Renal cortical epithelial cell (primary cell): ENCODE measurements at regions not wholly inside any gene's neighbourhood (a gene's known extent, or its start where the extent isn't known, plus 50 kb on each side); places are given as distances from the start of the nearest gene placed in this dataset.
"Not testable (repeated sequence)": the region's sequence is repeated elsewhere in the genome, so short reads cannot be mapped to it uniquely, and the experiment has no call there.

Experiments
- DNase-seq: peaks from one replicate; pipeline ENCODE4 v3.0.0-alpha.2; 2011; ENCODE audit warnings: low read depth

DNA sequence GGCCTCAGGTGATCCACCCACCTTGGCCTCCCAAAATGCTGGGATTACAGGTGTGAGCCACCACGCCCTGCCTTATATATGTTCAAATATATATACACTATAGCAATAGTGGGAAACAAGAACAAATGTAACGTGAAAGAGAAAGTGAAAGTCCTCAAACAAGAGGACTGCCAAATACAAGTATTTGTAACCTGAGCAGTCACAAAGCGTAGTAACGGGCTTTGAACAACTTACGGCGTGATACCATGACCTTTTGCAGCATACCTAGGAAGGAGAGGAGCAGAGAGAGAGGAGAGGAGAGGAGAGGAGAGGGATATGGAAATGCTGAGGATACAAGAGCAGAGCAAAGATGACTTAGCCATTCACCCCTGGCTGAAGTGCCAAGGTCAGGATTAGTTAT, 113.8 kb upstream of the RGPD4 start:
- DNase-seq, result peak; percentile 72

DNA sequence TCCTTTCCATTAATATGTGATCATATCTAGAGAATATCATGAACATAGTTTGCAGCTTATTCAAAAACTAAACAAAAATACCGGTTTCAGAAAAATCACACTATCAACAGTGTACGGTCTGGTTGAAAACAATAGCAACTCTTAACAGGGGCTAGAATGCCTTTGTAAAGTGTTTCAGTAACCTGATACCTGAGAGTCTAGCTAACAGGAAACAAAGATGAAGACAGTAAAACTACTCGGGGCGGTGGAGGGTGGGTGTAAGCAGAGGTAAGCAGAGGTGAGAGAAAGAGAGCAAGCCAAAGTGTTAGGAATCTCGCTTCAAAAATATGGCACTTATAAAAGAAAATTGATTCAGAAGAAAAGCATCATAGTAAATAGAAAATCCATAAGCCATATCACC, 109.0 kb upstream of the RGPD4 start:
- DNase-seq, result no peak

DNA sequence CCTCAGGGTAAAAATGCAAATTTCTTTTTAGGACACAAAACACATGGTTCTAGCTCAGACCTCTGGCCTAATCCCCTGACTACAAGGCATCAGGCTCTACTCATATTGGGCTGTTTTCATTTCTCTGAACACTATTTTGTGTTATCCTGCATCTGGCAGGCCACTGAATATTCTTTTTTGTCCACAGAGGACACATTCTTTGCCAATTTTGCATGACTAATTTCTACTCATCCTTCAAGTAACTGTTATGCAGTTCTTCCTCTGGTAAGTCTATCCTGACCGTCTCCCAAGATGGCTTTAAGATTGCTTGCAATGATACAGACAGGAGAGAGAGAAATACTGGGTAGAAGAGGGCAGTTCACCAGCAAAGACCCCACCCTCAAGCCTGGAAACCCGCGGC, 107.6 kb upstream of the RGPD4 start:
- no peak for DNase-seq

DNA sequence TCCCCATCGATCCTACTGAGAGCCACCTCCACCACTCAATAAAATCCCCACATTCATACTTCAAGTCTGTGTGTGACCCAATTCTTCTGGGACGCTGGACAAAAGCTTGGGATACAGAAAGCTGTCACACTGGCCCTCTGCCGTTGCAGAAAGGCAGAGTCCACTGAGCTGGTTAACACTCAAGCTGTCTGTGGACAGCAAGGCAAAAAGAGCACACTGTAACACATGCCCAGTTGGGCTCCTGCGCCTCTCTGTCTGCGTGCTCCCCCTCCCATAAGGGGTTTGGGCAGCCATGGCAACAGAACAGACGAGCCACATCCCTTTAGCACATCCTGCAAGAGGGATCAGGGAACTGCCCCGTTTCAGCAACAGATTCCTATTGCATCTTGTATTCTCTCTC, 106.9 kb upstream of the RGPD4 start:
- DNase-seq, result no peak

- peak; percentile 95 for DNase-seq
These were observed 105.5 kb upstream of the RGPD4 start for GRCh38 chr2:107721178-107721577.

DNA sequence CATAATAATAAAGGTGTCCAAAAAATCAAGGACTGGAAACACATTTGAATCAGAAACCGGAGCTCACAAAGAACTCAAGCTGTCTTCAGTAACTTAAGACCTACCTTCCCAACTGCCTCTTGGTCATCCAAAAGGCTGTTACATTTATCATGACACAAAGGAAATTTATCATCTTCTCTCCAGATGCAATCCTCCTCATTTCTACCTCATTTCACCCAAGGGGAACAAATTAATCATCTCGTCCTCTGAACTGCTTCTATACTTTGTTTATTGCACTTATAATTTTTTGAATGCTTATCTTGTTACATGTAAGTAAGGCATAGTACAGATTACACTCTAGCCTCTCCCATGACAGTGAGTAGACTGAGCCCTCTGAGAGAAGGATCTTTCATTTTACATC, 105.1 kb upstream of the RGPD4 start:
- DNase-seq, result no peak

DNA sequence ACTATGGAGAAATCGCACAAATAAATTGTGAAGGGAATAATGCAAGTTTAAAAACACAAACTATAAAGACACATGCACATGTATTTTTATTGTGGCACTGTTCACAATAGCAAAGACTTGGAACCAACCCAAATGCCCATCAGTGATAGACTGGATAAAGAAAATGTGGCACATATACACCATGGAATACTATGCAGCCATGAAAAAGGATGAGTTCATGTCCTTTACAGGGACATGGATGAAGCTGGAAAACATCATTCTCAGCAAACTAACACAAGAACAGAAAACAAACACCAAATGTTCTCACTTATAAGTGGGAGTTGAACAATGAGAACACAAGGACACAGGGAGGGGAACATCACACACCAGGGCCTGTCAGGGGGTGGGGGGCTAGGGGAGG, 100.9 kb upstream of the RGPD4 start:
- not testable (repeated sequence) for DNase-seq

GRCh38 chr2:107727318-107727717, 99.4 kb upstream of the RGPD4 start:
- DNase-seq, result no peak

GRCh38 chr2:107728586-107728985, 98.1 kb upstream of the RGPD4 start:
- peak; percentile 82 for DNase-seq

DNA sequence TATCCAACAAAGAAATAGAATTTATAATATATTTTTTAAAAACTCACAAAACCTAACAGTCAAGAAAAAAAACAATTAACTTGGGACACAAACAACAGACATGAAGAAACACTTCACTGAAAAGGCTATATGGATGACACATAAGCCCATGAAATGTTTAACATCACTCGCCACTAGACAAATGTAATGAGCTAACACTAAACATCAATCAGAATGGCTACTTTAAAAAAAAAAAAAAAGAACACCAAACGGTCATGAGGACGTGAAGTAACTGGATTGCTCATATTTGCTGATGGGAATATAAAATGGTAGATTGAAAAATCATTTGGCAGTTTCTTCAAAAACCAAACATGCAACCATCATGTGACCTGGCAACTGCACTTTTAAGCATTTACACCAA, 97.3 kb upstream of the RGPD4 start:
- no peak for DNase-seq

GRCh38 chr2:107730898-107731297, 95.8 kb upstream of the RGPD4 start:
- peak; percentile 72 for DNase-seq

DNA sequence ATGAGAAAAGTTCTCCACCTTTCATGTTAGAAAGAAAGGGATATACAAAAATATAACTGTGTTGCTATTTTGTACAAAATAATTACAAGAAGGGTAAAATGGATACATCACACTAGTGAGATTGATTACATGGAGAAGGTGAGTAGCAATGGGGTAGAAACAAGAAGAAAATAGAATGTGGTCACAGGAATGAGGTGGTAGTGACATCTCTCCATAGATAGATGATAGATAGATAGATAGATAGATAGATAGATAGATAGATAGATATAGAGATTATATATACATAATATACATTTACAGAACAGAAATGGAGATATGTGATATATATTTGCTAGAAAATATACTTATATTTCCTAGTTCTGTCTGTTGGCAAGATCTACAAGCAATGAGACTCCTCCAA, 95.3 kb upstream of the RGPD4 start:
- no peak for DNase-seq

- DNase-seq, result no peak
These were observed 91.5 kb upstream of the RGPD4 start for GRCh38 chr2:107735201-107735600.

- no peak for DNase-seq
These were observed 88.9 kb upstream of the RGPD4 start for GRCh38 chr2:107737756-107738155.

GRCh38 chr2:107738266-107738665, 88.4 kb upstream of the RGPD4 start:
- DNase-seq, result peak; percentile 96

GRCh38 chr2:107740300-107740699, 86.4 kb upstream of the RGPD4 start:
- no peak for DNase-seq

- DNase-seq, result no peak
These were observed 84.1 kb upstream of the RGPD4 start for GRCh38 chr2:107742460-107743027.

DNA sequence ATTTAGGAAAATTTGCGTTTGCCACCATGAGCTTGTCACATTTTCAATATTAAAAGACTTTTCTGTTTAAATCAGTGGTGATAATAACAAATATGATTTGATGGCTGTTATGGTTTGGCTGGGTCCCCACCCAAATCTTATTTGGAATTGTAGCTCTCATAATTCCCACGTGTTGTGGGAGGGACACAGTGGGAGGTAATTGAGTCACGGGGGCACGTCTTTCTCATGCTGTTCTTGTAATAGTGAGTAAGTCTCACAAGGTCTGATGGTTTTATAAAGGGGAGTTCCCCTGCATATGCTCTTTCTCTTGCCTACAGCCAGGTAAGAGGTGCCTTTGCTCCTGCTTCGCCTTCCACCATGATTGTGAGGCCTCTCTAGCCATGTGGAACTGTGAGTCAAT, 83.4 kb upstream of the RGPD4 start:
- DNase-seq, result peak; percentile 26

GRCh38 chr2:107745100-107745499, 81.6 kb upstream of the RGPD4 start:
- DNase-seq, result no peak

- DNase-seq, result not testable (repeated sequence)
These were observed 80.0 kb upstream of the RGPD4 start for GRCh38 chr2:107746552-107747198.

DNA sequence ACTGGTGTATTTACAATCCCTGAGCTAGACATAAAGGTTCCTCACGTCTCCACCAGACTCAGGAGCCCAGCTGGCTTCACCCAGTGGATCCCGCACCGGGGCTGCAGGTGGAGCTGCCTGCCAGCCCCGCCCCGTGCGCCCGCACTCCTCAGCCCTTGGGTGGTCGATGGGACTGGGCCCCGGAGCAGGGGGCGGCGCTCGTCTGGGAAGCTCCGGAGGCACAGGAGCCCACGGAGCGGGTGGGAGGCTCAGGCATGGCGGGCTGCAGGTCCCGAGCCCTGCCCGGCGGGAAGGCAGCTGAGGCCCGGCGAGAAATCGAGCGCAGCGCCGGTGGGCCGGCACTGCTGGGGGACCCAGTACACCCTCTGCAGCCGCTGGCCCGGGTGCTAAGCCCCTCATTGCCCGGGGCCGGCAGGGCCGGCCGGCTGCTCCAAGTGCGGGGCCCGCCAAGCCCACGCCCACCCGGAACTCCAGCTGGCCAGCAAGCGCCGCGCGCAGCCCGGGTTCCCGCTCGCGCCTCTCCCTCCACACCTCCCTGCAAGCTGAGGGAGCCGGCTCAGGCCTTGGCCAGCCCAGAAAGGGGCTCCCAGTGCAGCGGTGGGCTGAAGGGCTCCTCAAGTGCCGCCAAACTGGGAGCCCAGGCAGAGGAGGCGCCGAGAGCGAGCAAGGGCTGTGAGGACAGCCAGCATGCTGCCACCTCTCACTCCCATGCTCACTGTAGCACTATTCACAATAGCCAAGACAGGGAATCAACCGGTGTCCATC, 79.3 kb upstream of the RGPD4 start:
- DNase-seq, result not testable (repeated sequence)

- no peak for DNase-seq
These were observed 78.6 kb upstream of the RGPD4 start for GRCh38 chr2:107747964-107748583.

DNA sequence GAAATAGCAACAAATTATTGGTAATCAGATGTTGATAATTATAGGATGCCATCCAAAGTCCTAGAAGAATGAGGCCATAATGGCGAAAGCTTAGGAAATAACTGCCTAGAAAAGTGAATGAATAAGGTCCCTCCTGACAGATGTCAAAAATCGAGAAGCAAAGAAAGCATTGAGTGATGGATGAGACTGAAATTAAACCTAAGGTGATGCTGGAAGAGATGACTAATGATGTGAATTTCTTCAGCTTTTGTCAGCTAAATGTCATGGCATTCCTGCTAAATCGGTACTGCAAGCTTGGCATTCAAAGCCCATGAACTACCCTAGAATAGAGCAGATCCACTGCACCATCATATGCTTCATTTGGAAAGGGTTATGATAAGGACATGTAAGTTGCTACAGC, 74.8 kb upstream of the RGPD4 start:
- no peak for DNase-seq
